AG04449 (cell line): ENCODE measurements at regions not wholly inside any gene's neighbourhood (a gene's known extent, or its start where the extent isn't known, plus 50 kb on each side); places are given as distances from the start of the nearest gene placed in this dataset.

Experiments used
- CTCF ChIA-PET: fragments of 350-600 bp; formaldehyde crosslinking; extraction: SDS; loops from one replicate; lab custom pipeline; 2021; ENCODE audit warnings: antibody characterized with exemption; lab: Yijun Ruan, JAX
- POLR2A ChIA-PET: fragments of 400-600, 350-600 bp; formaldehyde crosslinking; extraction: SDS; loops from one replicate; lab custom pipeline; 2020; ENCODE audit warnings: antibody characterized with exemption, inconsistent platforms; lab: Yijun Ruan, JAX
- DNase-seq: peaks from one replicate; pipeline ENCODE4 v3.0.0-alpha.2; 2010; ENCODE audit warnings: low read depth, low spot score
- H3K4me3 ChIP-seq: 2 replicates; pipeline ENCODE4 v1.5.1; 2011; ENCODE audit warnings: low read depth, mild to moderate bottlenecking, control low read depth, low read length
- TF ChIP-seq, protein P1 (sequence below): IDR thresholded peaks from one replicate; pipeline ENCODE4 v1.5.1; 2011; ENCODE audit warnings: mild to moderate bottlenecking, moderate library complexity, low read length, control low read depth, inconsistent platforms; ENCODE audit not compliant: insufficient read depth; ENCODE audit errors: missing control alignments

DNA sequence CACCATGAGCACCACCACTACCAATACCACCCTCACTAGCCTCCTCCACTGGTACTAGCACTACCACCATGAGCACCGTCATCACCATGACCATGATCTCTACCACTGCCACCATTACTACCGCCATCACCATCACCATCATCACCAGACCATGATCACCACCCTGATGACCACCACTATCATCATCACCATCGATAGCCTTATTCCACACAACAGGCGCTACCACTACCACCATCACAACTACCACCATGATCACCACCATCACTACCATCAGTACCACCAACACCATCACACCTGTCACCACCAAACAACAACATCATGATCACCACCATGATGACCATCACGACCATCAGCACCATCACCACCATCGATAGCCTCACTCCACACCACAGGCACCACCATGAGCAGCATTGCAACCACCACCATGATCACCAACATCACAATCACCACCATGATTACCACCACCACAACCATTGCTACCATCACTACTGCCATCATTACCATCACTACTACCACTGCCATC is 56.6 kb upstream of the CASZ1 start:
- CTCF ChIA-PET: interaction anchor here (1.8 kb wide), 1 partner anchor 16 kb away, joined by 5 read pairs; no protein-coding TSS in a partner anchor
- TF ChIP-seq, protein P1, sequence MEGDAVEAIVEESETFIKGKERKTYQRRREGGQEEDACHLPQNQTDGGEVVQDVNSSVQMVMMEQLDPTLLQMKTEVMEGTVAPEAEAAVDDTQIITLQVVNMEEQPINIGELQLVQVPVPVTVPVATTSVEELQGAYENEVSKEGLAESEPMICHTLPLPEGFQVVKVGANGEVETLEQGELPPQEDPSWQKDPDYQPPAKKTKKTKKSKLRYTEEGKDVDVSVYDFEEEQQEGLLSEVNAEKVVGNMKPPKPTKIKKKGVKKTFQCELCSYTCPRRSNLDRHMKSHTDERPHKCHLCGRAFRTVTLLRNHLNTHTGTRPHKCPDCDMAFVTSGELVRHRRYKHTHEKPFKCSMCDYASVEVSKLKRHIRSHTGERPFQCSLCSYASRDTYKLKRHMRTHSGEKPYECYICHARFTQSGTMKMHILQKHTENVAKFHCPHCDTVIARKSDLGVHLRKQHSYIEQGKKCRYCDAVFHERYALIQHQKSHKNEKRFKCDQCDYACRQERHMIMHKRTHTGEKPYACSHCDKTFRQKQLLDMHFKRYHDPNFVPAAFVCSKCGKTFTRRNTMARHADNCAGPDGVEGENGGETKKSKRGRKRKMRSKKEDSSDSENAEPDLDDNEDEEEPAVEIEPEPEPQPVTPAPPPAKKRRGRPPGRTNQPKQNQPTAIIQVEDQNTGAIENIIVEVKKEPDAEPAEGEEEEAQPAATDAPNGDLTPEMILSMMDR: no peak

DNA sequence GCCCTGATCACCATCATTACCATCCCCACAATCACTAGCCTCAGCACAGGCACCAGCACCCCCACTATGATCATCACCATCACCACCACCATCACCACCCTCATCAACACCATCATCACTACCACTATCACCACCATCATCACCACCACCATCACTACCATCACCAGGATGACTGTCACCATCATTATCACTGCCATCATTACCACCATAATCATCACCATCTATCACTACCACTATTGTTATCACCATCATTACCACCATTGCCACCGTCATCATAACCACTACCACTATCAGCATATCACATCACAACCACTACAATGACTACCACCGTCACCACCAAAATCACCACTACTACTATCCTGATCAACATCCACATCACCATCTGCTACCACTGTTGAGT is 57.3 kb upstream of the CASZ1 start:
- CTCF ChIA-PET: no interaction called here
- TF ChIP-seq, protein P1: no peak
- no peak for DNase-seq
- POLR2A ChIA-PET: no interaction called here
- no peak overlapping the region for H3K4me3 ChIP-seq

More for the DNA sequence above, 56.6 kb upstream of the CASZ1 start:
- DNase-seq: no peak
- H3K4me3 ChIP-seq: no peak overlapping the region
- POLR2A ChIA-PET: no interaction called here

DNA sequence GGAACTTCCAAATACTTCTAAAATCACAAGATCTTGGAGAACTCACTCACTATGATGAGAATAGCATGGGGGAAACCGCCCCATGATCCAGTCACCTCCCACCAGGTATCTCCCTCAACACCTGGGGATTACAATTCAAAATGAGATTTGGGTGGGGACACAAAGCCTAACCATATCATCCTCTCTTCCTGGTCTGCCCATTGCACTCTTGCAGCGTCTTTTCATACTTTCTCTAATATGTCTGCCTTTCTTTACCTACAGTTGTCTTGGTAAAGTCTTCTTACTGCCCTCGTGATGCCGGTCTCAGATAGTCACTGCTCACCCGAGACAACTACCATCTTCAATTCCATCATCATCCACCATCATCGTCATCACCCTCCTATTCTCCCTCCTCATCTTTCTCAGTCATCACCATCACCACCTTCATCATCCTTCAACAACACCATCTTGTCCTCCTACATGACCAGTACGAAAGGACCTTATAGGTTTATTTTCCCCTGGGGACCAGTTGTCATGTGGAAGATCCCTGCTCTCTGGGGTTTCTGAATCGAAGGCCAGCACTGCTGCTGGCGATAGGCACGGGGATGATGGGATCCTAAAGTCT is 58.5 kb upstream of the CASZ1 start:
- no peak for DNase-seq
- TF ChIP-seq, protein P1: no peak
- ChIA-PET POLR2A (no interaction called here), CTCF (interaction anchor here (1.6 kb wide), 1 partner anchor 360 kb away, joined by 4 read pairs; no protein-coding TSS in a partner anchor)
- H3K4me3 ChIP-seq: no peak overlapping the region

DNA sequence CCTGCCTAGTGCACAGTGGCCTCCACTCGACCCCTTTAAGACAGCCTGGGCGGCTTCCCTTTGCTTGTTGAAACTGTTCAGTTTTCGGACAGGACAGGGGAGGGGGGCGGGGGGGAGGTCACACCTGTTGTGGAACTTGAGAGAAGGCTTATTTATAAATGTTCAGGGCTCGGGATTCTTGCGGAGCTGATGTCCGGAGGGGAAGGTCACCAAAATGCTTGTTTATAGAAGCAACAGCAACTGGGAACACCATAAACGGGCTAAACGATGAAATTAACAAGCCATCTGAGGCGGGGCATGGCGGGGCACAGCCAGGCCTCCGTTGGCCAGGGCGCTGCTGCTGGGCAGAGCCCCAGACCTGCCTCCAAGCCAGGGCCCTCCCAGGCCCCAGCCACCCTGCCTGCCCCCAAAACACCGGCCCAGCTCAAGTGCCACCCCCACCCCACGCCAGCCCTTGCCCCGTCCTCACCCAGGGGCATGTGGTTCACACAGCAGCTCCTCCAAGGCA is 59.8 kb upstream of the CASZ1 start:
- ChIA-PET CTCF (interaction anchor here (0.7 to 1.6 kb wide), 2 partner anchors 361 to 364 kb away, joined by 3 to 4 read pairs; no protein-coding TSS in a partner anchor), POLR2A (interaction anchor here (0.7 kb wide), 1 partner anchor 106 kb away, joined by 3 read pairs; no protein-coding TSS in a partner anchor)
- TF ChIP-seq, protein P1: no peak
- no peak overlapping the region for H3K4me3 ChIP-seq
- no peak for DNase-seq

DNA sequence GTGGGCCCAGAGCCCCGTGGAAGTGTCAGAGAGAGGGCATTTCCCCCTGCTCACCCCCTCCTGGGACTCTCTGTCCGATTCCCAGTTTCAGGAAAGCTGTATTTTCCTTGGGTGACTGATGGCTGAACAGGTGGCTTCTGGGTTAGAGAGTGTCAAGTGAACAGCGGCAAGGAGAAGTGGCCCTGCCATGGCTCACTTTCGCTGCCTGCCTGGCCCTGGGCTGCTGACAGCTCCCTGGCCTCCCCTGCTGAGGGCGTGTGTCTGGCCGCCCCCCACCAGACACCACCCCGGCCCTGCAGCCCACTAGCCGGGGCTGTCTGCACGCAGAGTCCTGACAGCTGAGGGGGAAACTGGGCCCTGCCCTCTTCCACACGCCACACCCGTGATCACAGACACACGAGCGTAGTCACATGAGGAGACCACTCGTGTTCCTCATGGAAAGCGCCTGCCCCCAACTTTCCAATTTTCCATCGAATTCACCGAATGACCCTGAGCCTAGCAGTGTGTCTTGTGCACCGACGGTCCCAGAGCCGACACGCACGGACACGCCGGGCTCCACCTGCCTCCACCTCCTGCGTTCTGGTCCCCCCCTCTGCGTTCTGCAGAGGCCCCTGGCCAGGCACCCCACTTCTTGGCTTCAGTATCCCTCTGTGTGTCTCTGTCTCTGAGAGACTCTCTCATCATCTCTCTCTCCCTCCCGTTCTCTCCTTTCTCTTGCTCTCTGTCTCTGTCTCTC is 60.6 kb upstream of the CASZ1 start:
- no peak overlapping the region for H3K4me3 ChIP-seq
- ChIA-PET POLR2A (no interaction called here), CTCF (interaction anchor here (1.6 kb wide), 1 partner anchor 362 kb away, joined by 4 read pairs; no protein-coding TSS in a partner anchor)
- no peak for DNase-seq
- TF ChIP-seq, protein P1: no peak

DNA sequence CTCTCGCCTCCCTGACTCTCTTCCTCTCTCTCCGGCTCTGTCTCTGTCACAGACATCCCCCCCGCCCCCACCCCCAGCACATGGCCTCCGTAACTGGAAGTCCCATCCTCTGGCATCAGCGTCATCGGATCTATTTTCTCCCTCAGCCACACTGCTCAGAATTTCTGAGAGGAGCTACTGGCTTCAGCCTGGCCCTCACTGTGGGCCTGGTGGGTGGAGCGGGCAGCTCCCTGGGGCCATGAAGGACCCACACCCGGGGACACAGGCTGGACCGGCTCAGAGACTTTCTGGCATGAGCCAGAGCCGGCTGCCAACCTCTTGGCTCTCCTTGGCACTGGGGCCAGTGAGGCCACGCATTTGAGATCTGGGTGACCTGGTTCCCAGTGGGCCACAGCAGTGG is 61.2 kb upstream of the CASZ1 start:
- TF ChIP-seq, protein P1: no peak
- ChIA-PET CTCF (no interaction called here), POLR2A (no interaction called here)
- H3K4me3 ChIP-seq: no peak overlapping the region
- no peak for DNase-seq
